ENCODE measurements at regions not wholly inside any gene's neighbourhood (a gene's known extent, or its start where the extent isn't known, plus 50 kb on each side); places are given as distances from the start of the nearest gene placed in this dataset.

- no peak for TF ChIP-seq NR1H2 (CRISPR knock-in tag; IDR thresholded peaks at IDR 0.05)
- no peak for TF ChIP-seq ZBTB21 (CRISPR knock-in tag; IDR thresholded peaks at IDR 0.05; ENCODE audit: borderline replicate concordance)
- no peak for TF ChIP-seq ZNF396 (CRISPR knock-in tag; IDR thresholded peaks at IDR 0.05; ENCODE audit: borderline replicate concordance)
- TF ChIP-seq, protein P1, sequence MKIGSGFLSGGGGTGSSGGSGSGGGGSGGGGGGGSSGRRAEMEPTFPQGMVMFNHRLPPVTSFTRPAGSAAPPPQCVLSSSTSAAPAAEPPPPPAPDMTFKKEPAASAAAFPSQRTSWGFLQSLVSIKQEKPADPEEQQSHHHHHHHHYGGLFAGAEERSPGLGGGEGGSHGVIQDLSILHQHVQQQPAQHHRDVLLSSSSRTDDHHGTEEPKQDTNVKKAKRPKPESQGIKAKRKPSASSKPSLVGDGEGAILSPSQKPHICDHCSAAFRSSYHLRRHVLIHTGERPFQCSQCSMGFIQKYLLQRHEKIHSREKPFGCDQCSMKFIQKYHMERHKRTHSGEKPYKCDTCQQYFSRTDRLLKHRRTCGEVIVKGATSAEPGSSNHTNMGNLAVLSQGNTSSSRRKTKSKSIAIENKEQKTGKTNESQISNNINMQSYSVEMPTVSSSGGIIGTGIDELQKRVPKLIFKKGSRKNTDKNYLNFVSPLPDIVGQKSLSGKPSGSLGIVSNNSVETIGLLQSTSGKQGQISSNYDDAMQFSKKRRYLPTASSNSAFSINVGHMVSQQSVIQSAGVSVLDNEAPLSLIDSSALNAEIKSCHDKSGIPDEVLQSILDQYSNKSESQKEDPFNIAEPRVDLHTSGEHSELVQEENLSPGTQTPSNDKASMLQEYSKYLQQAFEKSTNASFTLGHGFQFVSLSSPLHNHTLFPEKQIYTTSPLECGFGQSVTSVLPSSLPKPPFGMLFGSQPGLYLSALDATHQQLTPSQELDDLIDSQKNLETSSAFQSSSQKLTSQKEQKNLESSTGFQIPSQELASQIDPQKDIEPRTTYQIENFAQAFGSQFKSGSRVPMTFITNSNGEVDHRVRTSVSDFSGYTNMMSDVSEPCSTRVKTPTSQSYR (CRISPR knock-in tag; IDR thresholded peaks at IDR 0.05) = no peak
- no peak for TF ChIP-seq PRDM15 (CRISPR knock-in tag; IDR thresholded peaks at IDR 0.05)
- TF ChIP-seq ZNF121 (CRISPR knock-in tag; IDR thresholded peaks at IDR 0.05) = no peak
- no peak for TF ChIP-seq RORB (CRISPR knock-in tag; IDR thresholded peaks at IDR 0.05)
- TF ChIP-seq, protein P2, sequence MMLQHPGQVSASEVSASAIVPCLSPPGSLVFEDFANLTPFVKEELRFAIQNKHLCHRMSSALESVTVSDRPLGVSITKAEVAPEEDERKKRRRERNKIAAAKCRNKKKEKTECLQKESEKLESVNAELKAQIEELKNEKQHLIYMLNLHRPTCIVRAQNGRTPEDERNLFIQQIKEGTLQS (CRISPR knock-in tag; conservative IDR thresholded peaks at IDR 0.05) = no peak
- no peak for TF ChIP-seq GRHL2 (CRISPR knock-in tag; IDR thresholded peaks at IDR 0.05; ENCODE audit: insufficient replicate concordance, severe bottlenecking)
- TF ChIP-seq OVOL2 (CRISPR knock-in tag; IDR thresholded peaks at IDR 0.05; ENCODE audit: borderline replicate concordance) = no peak
- H3K27me3 Mint-ChIP-seq (ENCODE audit: low read depth) = no peaks in the 10 kb centered on the region; the same call in 1 of the 2 replicates
- ChIA-PET CTCF (no interaction called here), POLR2A (no interaction called here)
- peaks cover 6% of the 10 kb centered on the region; the same call in 1 of the 2 replicates for H3K4me1 Mint-ChIP-seq
- no peaks in the 10 kb centered on the region for H3K36me3 Mint-ChIP-seq
- H3K4me3 Mint-ChIP-seq = no peak overlapping the region
- ATAC-seq (no peak), DNase-seq (ENCODE audit: low spot score) (no peak)
- no peak overlapping the region for H3K27ac Mint-ChIP-seq
- peaks cover 1% of the 10 kb centered on the region; the same call in 1 of the 2 replicates for H3K9me3 Mint-ChIP-seq
Measured at GRCh38 chr4:92059615-92060014, 244.2 kb upstream of the GRID2 start.

- ATAC-seq (peak; percentile 91), DNase-seq (ENCODE audit: low spot score) (peak; percentile 42)
- ChIA-PET CTCF (no interaction called here), POLR2A (no interaction called here)
- Mint-ChIP-seq H3K36me3 (no peaks in the 10 kb centered on the region), H3K4me3 (no peak overlapping the region), H3K27me3 (ENCODE audit: low read depth) (no peaks in the 10 kb centered on the region; the same call in 1 of the 2 replicates), H3K27ac (no peak overlapping the region), H3K4me1 (peaks cover 6% of the 10 kb centered on the region; the same call in 1 of the 2 replicates), H3K9me3 (no peaks in the 10 kb centered on the region)
- TF ChIP-seq FOXP1 (CRISPR knock-in tag; IDR thresholded peaks at IDR 0.05; ENCODE audit: borderline replicate concordance) = no peak
- TF ChIP-seq TCF7 (CRISPR knock-in tag; IDR thresholded peaks at IDR 0.05; ENCODE audit: low read depth) = no peak
- no peak for TF ChIP-seq ZBTB43 (CRISPR knock-in tag; IDR thresholded peaks at IDR 0.05)
- no peak for TF ChIP-seq ZNF396 (CRISPR knock-in tag; IDR thresholded peaks at IDR 0.05; ENCODE audit: borderline replicate concordance)
- no peak for TF ChIP-seq OVOL2 (CRISPR knock-in tag; IDR thresholded peaks at IDR 0.05; ENCODE audit: borderline replicate concordance)
- TF ChIP-seq JAZF1 (CRISPR knock-in tag; IDR thresholded peaks at IDR 0.05) = no peak
- no peak for TF ChIP-seq GRHL2 (CRISPR knock-in tag; IDR thresholded peaks at IDR 0.05; ENCODE audit: insufficient replicate concordance, severe bottlenecking)
- TF ChIP-seq ZNF263 (CRISPR knock-in tag; IDR thresholded peaks at IDR 0.05; ENCODE audit: low read depth) = no peak
- no peak for TF ChIP-seq TEAD4 (CRISPR knock-in tag; IDR thresholded peaks at IDR 0.05)
- TF ChIP-seq, protein P3, sequence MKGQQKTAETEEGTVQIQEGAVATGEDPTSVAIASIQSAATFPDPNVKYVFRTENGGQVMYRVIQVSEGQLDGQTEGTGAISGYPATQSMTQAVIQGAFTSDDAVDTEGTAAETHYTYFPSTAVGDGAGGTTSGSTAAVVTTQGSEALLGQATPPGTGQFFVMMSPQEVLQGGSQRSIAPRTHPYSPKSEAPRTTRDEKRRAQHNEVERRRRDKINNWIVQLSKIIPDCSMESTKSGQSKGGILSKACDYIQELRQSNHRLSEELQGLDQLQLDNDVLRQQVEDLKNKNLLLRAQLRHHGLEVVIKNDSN (CRISPR knock-in tag; IDR thresholded peaks at IDR 0.05) = no peak
- TF ChIP-seq STAT6 (CRISPR knock-in tag; conservative IDR thresholded peaks at IDR 0.05; ENCODE audit: low read depth) = no peak
- TF ChIP-seq SP1 (CRISPR knock-in tag; conservative IDR thresholded peaks at IDR 0.05) = no peak
Measured at GRCh38 chr4:92060333-92060732, 243.4 kb upstream of the GRID2 start.
